A549 (cell line): ENCODE measurements at regions not wholly inside any gene's neighbourhood (a gene's known extent, or its start where the extent isn't known, plus 50 kb on each side); places are given as distances from the start of the nearest gene placed in this dataset.

Source experiments
- ATAC-seq, 2 experiments: fragments of 200-7000 bp in 1 of 2; fragments of >200 bp in 1 of 2; cut with Nextera tagmentation in 1 of 2; cut with Tn5 transposase in 1 of 2; 3 replicates each; pipeline versions ENCODE4 v1.8.0 to v1.9.1; 2018 to 2020; ENCODE audit warnings: mild to moderate bottlenecking in 1 of 2, moderate library complexity in 1 of 2
- CTCF ChIA-PET: fragments of 300-600 bp; sonication (Branson Sonifier 250); formaldehyde crosslinking; extraction: SDS; loops from one replicate; lab custom pipeline; 2021; ENCODE audit warnings: antibody characterized with exemption, inconsistent platforms; lab: Yijun Ruan, JAX
- POLR2A ChIA-PET: fragments of 350-600 bp; formaldehyde crosslinking; extraction: SDS; loops from one replicate; lab custom pipeline; 2021; ENCODE audit warnings: antibody characterized with exemption, inconsistent platforms; lab: Yijun Ruan, JAX
- DNase-seq, 2 experiments: peaks; one replicate each; pipeline versions ENCODE4 v3.0.0 to v3.0.0-alpha.2; 2011 to 2016; ENCODE audit warnings: low read depth in 1 of 2, low spot score in 1 of 2
- FAIRE-seq: peaks from 2 replicates; lab custom pipeline; 2011; peaks lifted over from hg19 to GRCh38; lab: Jason Lieb, UNC
- H3K27ac ChIP-seq, 2 experiments: fragments of >200 bp; sonication (Bioruptor Twin); formaldehyde crosslinking; 3 replicates each; pipeline ENCODE4 v1.5.1; 2016 to 2017
- H3K4me1 ChIP-seq: fragments of >200 bp; sonication (Bioruptor Twin); formaldehyde crosslinking; 3 replicates; pipeline ENCODE4 v1.6.1; 2016
- H3K4me2 ChIP-seq: fragments of >200 bp; sonication (Bioruptor Twin); formaldehyde crosslinking; 3 replicates; pipeline ENCODE4 v1.6.1; 2016
- H3K4me3 ChIP-seq: fragments of >200 bp; sonication (Bioruptor Twin); formaldehyde crosslinking; 3 replicates; pipeline ENCODE4 v1.5.1; 2016
- H3K9me3 ChIP-seq: fragments of >200 bp; sonication (Bioruptor Twin); formaldehyde crosslinking; 3 replicates; pipeline ENCODE4 v1.6.1; 2016
- CHD4 ChIP-seq: fragments of 200-600 bp; sonication (generic); IDR thresholded peaks from 2 replicates; pipeline ENCODE4 v1.6.1; 2016; ENCODE audit warnings: antibody characterized with exemption, mild to moderate bottlenecking, borderline replicate concordance
- CTCF ChIP-seq: fragments of >200 bp; sonication (Bioruptor Twin); formaldehyde crosslinking; IDR thresholded peaks from 3 replicates; pipeline ENCODE4 v1.5.1; 2016
- E2F6 ChIP-seq: IDR thresholded peaks from 2 replicates; pipeline ENCODE4 v1.6.1; 2012; ENCODE audit warnings: low read depth, borderline replicate concordance
- FOSB ChIP-seq: fragments of 250-450 bp; sonication (Bioruptor Pico); IDR thresholded peaks from 2 replicates; pipeline ENCODE4 v1.5.0; 2020; ENCODE audit warnings: mild to moderate bottlenecking, moderate library complexity
- FOXS1 ChIP-seq: fragments of 250-450 bp; sonication (Bioruptor Pico); IDR thresholded peaks from 2 replicates; pipeline ENCODE4 v1.5.0; 2020; ENCODE audit warnings: mild to moderate bottlenecking, moderate library complexity
- HDAC2 ChIP-seq: fragments of 200-600 bp; sonication (generic); IDR thresholded peaks from 2 replicates; pipeline ENCODE4 v1.6.1; 2016
- HMGXB4 ChIP-seq: fragments of 250-450 bp; sonication (Bioruptor Pico); IDR thresholded peaks from 2 replicates; pipeline ENCODE4 v1.5.0; 2021; ENCODE audit warnings: mild to moderate bottlenecking, moderate library complexity, borderline replicate concordance
- HOXB5 ChIP-seq: fragments of 250-450 bp; sonication (Bioruptor Pico); IDR thresholded peaks from 2 replicates; pipeline ENCODE4 v1.5.0; 2020; ENCODE audit warnings: mild to moderate bottlenecking, moderate library complexity
- KDM1A ChIP-seq: fragments of 200-600 bp; sonication (generic); IDR thresholded peaks from 2 replicates; pipeline ENCODE4 v1.6.1; 2016; ENCODE audit warnings: low read depth, mild to moderate bottlenecking
- NFE2L2 ChIP-seq: fragments of 150-350 bp; conservative IDR thresholded peaks from 2 replicates; pipeline ENCODE4 v1.6.1; 2014; ENCODE audit warnings: low read length
- POLR2AphosphoS2 ChIP-seq: conservative IDR thresholded peaks from 2 replicates; pipeline ENCODE4 v1.6.1; 2012; ENCODE audit warnings: low read length, improper control_type of control experiment, inconsistent platforms
- RAD21 ChIP-seq, 2 experiments: fragments of >200 bp in 1 of 2; sonication (Bioruptor Twin) in 1 of 2; formaldehyde crosslinking in 1 of 2; IDR thresholded peaks in 1 of 2; conservative IDR thresholded peaks in 1 of 2; 2 replicates in 1 of 2; 3 replicates in 1 of 2; pipeline ENCODE4 v1.6.1; 2012 to 2018; ENCODE audit warnings: inconsistent platforms in 1 of 2
- RFX5 ChIP-seq: fragments of 450-650 bp; IDR thresholded peaks from 2 replicates; pipeline ENCODE4 v1.7.1; 2014; ENCODE audit warnings: antibody characterized with exemption, mild to moderate bottlenecking, moderate library complexity
- SMC3 ChIP-seq: fragments of >200 bp; sonication (Bioruptor Twin); formaldehyde crosslinking; IDR thresholded peaks from 3 replicates; pipeline ENCODE4 v1.6.1; 2018; ENCODE audit warnings: inconsistent platforms
- SREBF2 ChIP-seq: fragments of 450-650 bp; IDR thresholded peaks from 2 replicates; pipeline ENCODE4 v1.6.1; 2014; ENCODE audit warnings: mild to moderate bottlenecking, moderate library complexity
- TFCP2L1 ChIP-seq: fragments of 250-450 bp; sonication (Bioruptor Pico); IDR thresholded peaks from 2 replicates; pipeline ENCODE4 v1.5.0; 2021; ENCODE audit warnings: mild to moderate bottlenecking
- TP53 ChIP-seq: fragments of 250-450 bp; sonication (Bioruptor Pico); IDR thresholded peaks from 2 replicates; pipeline ENCODE4 v1.5.0; 2021; ENCODE audit warnings: mild to moderate bottlenecking, moderate library complexity
- ZC3H11A ChIP-seq: fragments of 450-650 bp; IDR thresholded peaks from 2 replicates; pipeline ENCODE4 v1.6.1; 2014; ENCODE audit warnings: antibody characterized with exemption, mild to moderate bottlenecking
- ZNF302 ChIP-seq: fragments of 250-450 bp; sonication (Bioruptor Pico); IDR thresholded peaks from 2 replicates; pipeline ENCODE4 v1.9.0; 2021; ENCODE audit warnings: inconsistent platforms, mild to moderate bottlenecking, moderate library complexity
- WGBS: methylation state at CpG from one replicate; pipeline ENCODE4 v1.1.6; 2017; ENCODE audit errors: missing lambda C conversion rate; 5-methylcytosine and 5-hydroxymethylcytosine counted together

GRCh38 chr22:26835929-26836528, 178.6 kb downstream of the MIAT start:
- CTCF ChIA-PET, result interaction anchor here (0.7 to 2.3 kb wide), 4 partner anchors 13 to 107 kb away, joined by 3 to 6 read pairs (median 4); no protein-coding TSS in a partner anchor
- ATAC-seq (peak; percentile 76 to 80; a peak in 5 of 6 replicates), DNase-seq (peak; percentile 44 to 51), FAIRE-seq (no peak)
- Histone ChIP-seq H3K4me3 (no peak overlapping the region), H3K4me1 (peaks cover 8% of the 10 kb centered on the region; the same call in 2 of the 3 replicates), H3K9me3 (no peaks in the 10 kb centered on the region), H3K27ac (peak overlapping the region in 1 of 2 experiments; percentile 52; a peak in 2 of 6 replicates), H3K4me2 (no peak overlapping the region)
- WGBS, result 29% methylated on average over 3 of the region's 3 CpGs
- POLR2A ChIA-PET, result no interaction called here
- TF ChIP-seq RAD21 (conservative IDR thresholded peaks at IDR 0.05 in 1 of 2, IDR thresholded peaks at IDR 0.05 in 1 of 2) (peak; percentile 62 to 64), TFCP2L1 (CRISPR knock-in tag) (no peak), SMC3 (peak; percentile 65), CTCF (peak; percentile 49)

GRCh38 chr22:26837784-26838470, 180.5 kb downstream of the MIAT start:
- FAIRE-seq (no peak), ATAC-seq (no peak), DNase-seq (no peak)
- ChIA-PET CTCF (interaction anchor here (0.8 to 1.3 kb wide), 2 partner anchors 10 to 273 kb away, joined by 3 read pairs; no protein-coding TSS in a partner anchor), POLR2A (no interaction called here)
- Histone ChIP-seq H3K4me1 (peaks cover 8% of the 10 kb centered on the region; the same call in 2 of the 3 replicates), H3K4me2 (no peak overlapping the region)
- TF ChIP-seq ZC3H11A, result no peak
- no peak for TF ChIP-seq POLR2AphosphoS2
- TF ChIP-seq KDM1A, result no peak
- no peak for TF ChIP-seq HDAC2
- TF ChIP-seq E2F6, result no peak
- TF ChIP-seq HMGXB4 (CRISPR knock-in tag), result no peak
- no peak for TF ChIP-seq TP53 (CRISPR knock-in tag)
- no peak for TF ChIP-seq CTCF
- TF ChIP-seq FOXS1 (CRISPR knock-in tag), result no peak
- TF ChIP-seq SREBF2, result no peak
- TF ChIP-seq TFCP2L1 (CRISPR knock-in tag), result no peak
- TF ChIP-seq CHD4, result no peak
- TF ChIP-seq FOSB (CRISPR knock-in tag), result no peak
- no peak for TF ChIP-seq RFX5
- TF ChIP-seq NFE2L2, result no peak
- no peak for TF ChIP-seq HOXB5 (CRISPR knock-in tag)
- TF ChIP-seq ZNF302 (CRISPR knock-in tag), result no peak
- TF ChIP-seq, all 56 proteins: peak for 0
- H3K4me3 ChIP-seq, result no peak overlapping the region
- H3K9me3 ChIP-seq, result no peaks in the 10 kb centered on the region
- WGBS, result 57% methylated on average over 5 of the region's 5 CpGs
- peak overlapping the region in 1 of 2 experiments; percentile 71; a peak in 3 of 6 replicates for H3K27ac ChIP-seq
